HG03108 (cell line): ENCODE measurements at regions not wholly inside any gene's neighbourhood (a gene's known extent, or its start where the extent isn't known, plus 50 kb on each side); places are given as distances from the start of the nearest gene placed in this dataset.

Experiments used
- ATAC-seq: cut with Tn5 transposase; IDR thresholded peaks from one replicate; pipeline ENCODE4 v1.9.1; 2021; ENCODE audit warnings: moderate library complexity; ENCODE audit not compliant: unreplicated experiment

GRCh38 chr21:39124681-39125251 lies 58.5 kb downstream of the PSMG1 start:
- ATAC-seq = no peak

- no peak for ATAC-seq
Measured at GRCh38 chr21:39123375-39123774, 59.9 kb downstream of the PSMG1 start.

- ATAC-seq = no peak
Measured at GRCh38 chr21:39121600-39122355, 61.5 kb downstream of the PSMG1 start.

DNA sequence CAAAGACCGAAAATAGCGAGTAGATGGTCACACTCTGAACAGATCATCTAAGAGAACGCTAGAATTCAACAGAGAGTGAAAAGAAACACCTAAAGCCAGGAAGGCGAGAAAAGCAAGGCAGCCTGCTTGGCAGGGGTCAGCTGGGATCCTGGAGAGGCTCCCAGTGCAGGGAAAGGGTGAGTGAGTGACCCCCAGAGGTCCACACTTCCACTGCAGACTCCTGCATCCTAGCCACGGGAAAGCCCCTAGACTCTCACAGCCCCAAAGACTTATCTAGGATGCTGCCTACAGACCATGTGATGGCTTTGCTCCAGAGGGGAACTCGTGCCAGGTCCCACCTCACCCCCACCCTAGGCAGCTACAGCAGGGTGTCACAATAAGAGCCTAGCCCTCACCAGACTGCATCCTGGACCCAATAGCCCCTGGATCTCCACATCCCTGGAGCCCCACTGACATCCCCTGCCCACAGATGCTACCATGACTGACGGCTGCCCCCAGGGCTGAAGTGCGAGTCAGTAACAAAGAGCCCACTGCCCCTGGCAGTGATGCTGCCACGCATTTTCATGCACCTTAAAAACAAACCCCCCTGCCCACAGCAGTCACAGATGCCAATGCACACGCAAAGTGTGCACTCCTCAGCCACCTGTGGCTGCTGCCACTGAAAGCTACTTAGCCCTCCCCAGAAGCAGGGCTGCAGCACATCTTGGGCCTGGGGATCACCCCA lies 62.2 kb downstream of the PSMG1 start:
- no peak for ATAC-seq

- no peak for ATAC-seq
Measured at GRCh38 chr21:39119891-39120290, 63.4 kb downstream of the PSMG1 start.

GRCh38 chr21:39118604-39119215 lies 64.5 kb downstream of the PSMG1 start:
- no peak for ATAC-seq

- no peak for ATAC-seq
Measured at GRCh38 chr21:39118061-39118460, 65.2 kb downstream of the PSMG1 start.

- ATAC-seq = no peak
Measured at GRCh38 chr21:39117440-39117970, 65.7 kb downstream of the PSMG1 start.

GRCh38 chr21:39116761-39117439 lies 66.4 kb downstream of the PSMG1 start:
- no peak for ATAC-seq

- ATAC-seq = no peak
Measured at GRCh38 chr21:39115576-39116235, 67.5 kb downstream of the PSMG1 start.

DNA sequence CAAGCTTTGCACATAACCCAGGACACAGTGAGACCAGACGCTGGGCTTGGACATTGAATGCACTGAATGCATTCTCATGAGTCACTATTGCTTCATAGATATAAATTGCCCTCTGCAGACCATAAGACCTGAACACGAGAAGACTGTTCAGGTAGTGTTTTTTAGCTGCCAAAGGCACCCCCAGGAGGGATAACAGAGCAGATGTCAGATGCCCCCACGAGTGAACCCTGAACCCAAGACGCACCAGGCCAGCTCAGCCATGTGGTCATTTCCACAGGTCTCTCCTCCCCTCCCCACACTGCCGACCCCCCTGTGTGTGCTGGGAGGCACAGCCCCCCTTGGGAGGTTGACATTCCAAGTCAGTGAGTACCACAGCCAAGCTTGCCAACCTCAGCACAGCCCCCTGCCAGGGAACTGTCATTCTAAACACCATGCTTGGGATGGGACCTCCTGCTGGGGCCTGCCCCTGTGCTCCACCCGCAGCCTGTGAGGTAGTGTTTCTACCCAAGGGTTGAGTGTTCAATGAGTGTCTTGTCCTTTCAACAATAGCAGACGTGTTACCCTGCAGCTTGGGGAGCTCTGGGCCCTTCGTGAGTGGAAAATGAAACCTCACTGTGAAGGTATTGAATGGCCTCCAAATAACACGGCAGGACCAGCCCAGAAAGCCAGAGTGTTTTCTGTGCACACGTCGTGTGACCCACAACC lies 68.2 kb downstream of the PSMG1 start:
- ATAC-seq = no peak

GRCh38 chr21:39111931-39112550 lies 71.2 kb downstream of the PSMG1 start:
- ATAC-seq = no peak

DNA sequence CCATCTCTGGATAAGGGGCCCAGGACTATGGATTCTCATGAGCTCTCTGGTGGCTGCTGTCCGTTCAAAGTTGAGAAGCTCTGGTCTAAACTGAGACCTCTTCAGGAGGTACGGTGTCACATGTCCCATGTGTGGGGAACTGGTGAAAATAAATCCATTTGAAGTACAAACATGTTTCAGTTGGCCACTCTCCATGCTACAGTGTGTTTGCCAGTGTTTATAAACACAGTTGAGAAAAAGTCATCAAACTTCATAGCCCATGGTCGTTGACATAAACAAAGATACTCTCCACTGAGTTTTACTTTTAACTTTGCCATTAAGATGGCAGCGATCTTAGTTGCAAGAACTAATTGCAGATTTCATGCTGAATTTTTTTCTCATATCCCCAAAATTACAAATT lies 72.8 kb downstream of the PSMG1 start:
- ATAC-seq = no peak

DNA sequence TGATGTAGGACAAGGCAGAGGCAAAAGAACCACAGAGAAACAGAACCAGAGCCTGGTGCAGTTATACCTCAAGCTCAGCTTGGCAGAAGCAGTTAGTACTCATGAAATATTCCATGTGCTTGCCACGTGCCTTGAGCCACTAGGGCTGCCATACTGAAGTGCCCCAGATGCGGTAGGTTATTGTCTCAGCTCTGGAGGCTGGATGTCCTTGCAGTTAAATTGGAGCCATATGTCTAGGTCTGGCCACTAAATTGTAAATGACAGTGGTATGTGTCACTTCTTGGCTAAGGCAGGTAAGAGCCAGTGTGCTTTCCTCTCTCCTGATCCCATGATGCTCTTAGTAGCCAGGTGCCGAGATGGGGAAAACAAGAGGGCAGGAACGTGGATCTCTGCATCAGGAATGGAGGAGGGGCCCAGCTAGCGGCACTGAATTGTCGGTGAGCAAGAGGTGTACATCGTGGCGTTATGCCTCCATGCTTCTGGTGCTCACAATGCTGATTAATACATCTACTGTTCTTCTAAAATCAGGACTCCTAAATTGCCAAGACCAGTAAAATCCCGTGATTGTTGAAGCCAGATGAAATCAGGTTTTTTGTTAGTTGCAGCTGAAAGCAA lies 73.5 kb downstream of the PSMG1 start:
- ATAC-seq = no peak

DNA sequence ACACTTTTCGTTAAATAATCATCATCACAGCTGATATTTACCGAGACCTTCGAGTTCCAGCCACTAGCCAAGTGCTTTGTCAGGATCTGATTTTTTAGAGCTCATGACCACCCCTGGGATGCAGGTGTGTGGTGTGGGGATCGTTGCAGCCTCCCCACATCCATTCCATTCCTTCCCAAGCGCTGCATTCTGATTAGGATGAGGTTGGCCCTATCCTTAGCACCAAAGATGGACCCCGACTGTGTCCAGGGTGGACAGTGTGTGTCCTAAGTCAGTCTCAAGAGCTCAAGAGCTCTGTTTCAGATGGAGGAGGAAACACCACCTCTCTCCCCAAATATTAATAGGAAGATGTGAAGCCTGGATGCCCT lies 74.1 kb downstream of the PSMG1 start:
- ATAC-seq = no peak

GRCh38 chr21:39108291-39109162 lies 74.7 kb downstream of the PSMG1 start:
- ATAC-seq = no peak

- no peak for ATAC-seq
Measured at GRCh38 chr21:39107739-39108138, 75.5 kb downstream of the PSMG1 start.

GRCh38 chr21:39106881-39107462 lies 76.3 kb downstream of the PSMG1 start:
- no peak for ATAC-seq
